Upper lobe of left lung (tissue), 4 donors: ENCODE measurements at regions not wholly inside any gene's neighbourhood (a gene's known extent, or its start where the extent isn't known, plus 50 kb on each side); places are given as distances from the start of the nearest gene placed in this dataset.

Experiments used
- EP300 ChIP-seq, 4 donors: sonication (generic); formaldehyde crosslinking; IDR thresholded peaks; one replicate each; pipeline ENCODE4 v1.5.1; 2017; ENCODE audit warnings: antibody characterized with exemption in 4 of 4, control low read depth in 2 of 4
- POLR2A ChIP-seq, 4 donors: fragments of 450-650 bp; IDR thresholded peaks; one replicate each; pipeline ENCODE4 v1.5.1; 2016 to 2017; ENCODE audit warnings: antibody characterized with exemption in 4 of 4, mild to moderate bottlenecking in 2 of 4
- POLR2AphosphoS5 ChIP-seq, 2 donors: sonication (generic); formaldehyde crosslinking; IDR thresholded peaks; one replicate each; pipeline ENCODE4 v1.5.1; 2017; ENCODE audit warnings: antibody characterized with exemption in 2 of 2
- TF ChIP-seq, protein P1 (sequence below), 6 experiments: fragments of 450-650 bp in 4 of 6; fragments of 200-600 bp in 2 of 6; sonication (generic) in 2 of 6; IDR thresholded peaks; one replicate each; pipeline ENCODE4 v1.5.1; 2016 to 2019; ENCODE audit warnings: antibody characterized with exemption in 6 of 6

GRCh38 chr10:47116445-47116844 lies 183.6 kb upstream of the GDF10 start:
- TF ChIP-seq, protein P1, sequence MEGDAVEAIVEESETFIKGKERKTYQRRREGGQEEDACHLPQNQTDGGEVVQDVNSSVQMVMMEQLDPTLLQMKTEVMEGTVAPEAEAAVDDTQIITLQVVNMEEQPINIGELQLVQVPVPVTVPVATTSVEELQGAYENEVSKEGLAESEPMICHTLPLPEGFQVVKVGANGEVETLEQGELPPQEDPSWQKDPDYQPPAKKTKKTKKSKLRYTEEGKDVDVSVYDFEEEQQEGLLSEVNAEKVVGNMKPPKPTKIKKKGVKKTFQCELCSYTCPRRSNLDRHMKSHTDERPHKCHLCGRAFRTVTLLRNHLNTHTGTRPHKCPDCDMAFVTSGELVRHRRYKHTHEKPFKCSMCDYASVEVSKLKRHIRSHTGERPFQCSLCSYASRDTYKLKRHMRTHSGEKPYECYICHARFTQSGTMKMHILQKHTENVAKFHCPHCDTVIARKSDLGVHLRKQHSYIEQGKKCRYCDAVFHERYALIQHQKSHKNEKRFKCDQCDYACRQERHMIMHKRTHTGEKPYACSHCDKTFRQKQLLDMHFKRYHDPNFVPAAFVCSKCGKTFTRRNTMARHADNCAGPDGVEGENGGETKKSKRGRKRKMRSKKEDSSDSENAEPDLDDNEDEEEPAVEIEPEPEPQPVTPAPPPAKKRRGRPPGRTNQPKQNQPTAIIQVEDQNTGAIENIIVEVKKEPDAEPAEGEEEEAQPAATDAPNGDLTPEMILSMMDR (IDR thresholded peaks at IDR 0.05), result no peak
- TF ChIP-seq POLR2AphosphoS5 (IDR thresholded peaks at IDR 0.05) (peak; percentile 21 to 62), POLR2A (IDR thresholded peaks at IDR 0.05) (no peak), EP300 (IDR thresholded peaks at IDR 0.05) (no peak)
